Glutamatergic neuron (in vitro differentiated cells): ENCODE measurements at regions not wholly inside any gene's neighbourhood (a gene's known extent, or its start where the extent isn't known, plus 50 kb on each side); places are given as distances from the start of the nearest gene placed in this dataset.

ENCODE experiments used
- DNase-seq: peaks from one replicate; pipeline ENCODE4 v3.0.0; 2022
- H3K27ac Mint-ChIP-seq: one replicate; pipeline ENCODE4 v1.8.0; 2020; ENCODE audit warnings: mild to moderate bottlenecking, mixed read lengths, inconsistent platforms; ENCODE audit not compliant: unreplicated experiment
- H3K27me3 Mint-ChIP-seq: one replicate; pipeline ENCODE4 v1.8.0; 2020; ENCODE audit warnings: mild to moderate bottlenecking, moderate library complexity, mixed read lengths, inconsistent platforms; ENCODE audit not compliant: unreplicated experiment
- H3K36me3 Mint-ChIP-seq: one replicate; pipeline ENCODE4 v1.8.0; 2020; ENCODE audit warnings: mild to moderate bottlenecking, mixed read lengths, inconsistent platforms; ENCODE audit not compliant: unreplicated experiment
- H3K4me1 Mint-ChIP-seq: one replicate; pipeline ENCODE4 v1.8.0; 2020; ENCODE audit warnings: mild to moderate bottlenecking, low read depth, mixed read lengths, inconsistent platforms; ENCODE audit not compliant: unreplicated experiment
- H3K4me3 Mint-ChIP-seq: one replicate; pipeline ENCODE4 v1.8.0; 2020; ENCODE audit warnings: mild to moderate bottlenecking, mixed read lengths, inconsistent platforms; ENCODE audit not compliant: unreplicated experiment
- H3K9me3 Mint-ChIP-seq: one replicate; pipeline ENCODE4 v1.8.0; 2020; ENCODE audit warnings: mild to moderate bottlenecking, moderate library complexity, mixed read lengths, inconsistent platforms; ENCODE audit not compliant: unreplicated experiment
- CTCF ChIP-seq: fragments of 200-600 bp; sonication (generic); IDR thresholded peaks from one replicate; pipeline ENCODE4 v1.5.0; 2021; ENCODE audit not compliant: partially characterized antibody, unreplicated experiment

DNA sequence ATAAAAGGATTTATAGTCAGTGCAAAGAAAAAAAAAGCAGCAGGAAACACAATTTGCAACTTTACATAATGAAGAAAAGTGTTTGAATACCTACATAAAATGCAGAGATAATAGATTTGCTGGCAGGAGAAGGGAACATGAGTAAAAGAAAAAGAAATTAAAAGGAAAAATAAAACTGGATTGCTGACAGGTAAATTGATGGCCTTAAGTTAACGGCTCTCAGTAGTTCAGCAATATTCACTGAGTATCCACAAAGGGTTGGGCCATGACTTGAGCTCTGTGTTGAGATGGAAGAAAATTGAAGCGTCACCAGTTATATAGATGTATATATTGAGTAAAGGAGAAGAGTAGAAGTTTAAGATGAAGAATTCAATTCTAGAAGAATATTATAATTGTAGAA, 330.1 kb upstream of the VCX start:
- no peaks in the 10 kb centered on the region for H3K36me3 Mint-ChIP-seq
- no peak for DNase-seq
- H3K9me3 Mint-ChIP-seq, result peaks cover 2% of the 10 kb centered on the region
- no peaks in the 10 kb centered on the region for H3K4me1 Mint-ChIP-seq
- H3K27me3 Mint-ChIP-seq, result no peaks in the 10 kb centered on the region
- no peak overlapping the region for H3K4me3 Mint-ChIP-seq
- no peak overlapping the region for H3K27ac Mint-ChIP-seq
- no peak for TF ChIP-seq CTCF

- TF ChIP-seq CTCF, result no peak
Observed at GRCh38 chrX:7503251-7503650, 339.7 kb upstream of the VCX start.

DNA sequence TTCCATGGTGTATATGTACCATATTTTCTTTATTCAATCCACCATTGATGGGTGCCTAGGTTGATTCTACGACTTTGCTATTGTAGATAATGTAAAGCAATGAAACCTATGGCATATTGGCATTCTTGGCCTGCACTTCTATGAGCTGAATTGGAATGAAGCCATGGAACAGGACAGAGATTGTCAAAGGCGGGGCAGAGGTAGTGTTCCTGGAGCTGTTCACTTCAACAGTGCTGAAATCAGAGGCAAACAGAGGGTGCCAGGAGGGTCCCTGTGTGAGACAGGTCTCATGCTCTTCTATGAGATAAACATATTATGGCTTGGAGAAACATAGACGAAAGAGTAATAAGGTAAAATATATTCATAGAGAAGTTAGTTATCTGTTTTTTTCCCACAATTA, 342.6 kb upstream of the VCX start:
- Mint-ChIP-seq H3K36me3 (no peaks in the 10 kb centered on the region), H3K4me1 (peaks cover 6% of the 10 kb centered on the region), H3K27me3 (no peaks in the 10 kb centered on the region), H3K4me3 (no peak overlapping the region), H3K9me3 (no peaks in the 10 kb centered on the region), H3K27ac (no peak overlapping the region)
- no peak for TF ChIP-seq CTCF
- DNase-seq, result no peak

More at GRCh38 chrX:7503251-7503650, 339.7 kb upstream of the VCX start:
- Mint-ChIP-seq H3K27ac (no peak overlapping the region), H3K4me3 (no peak overlapping the region), H3K36me3 (no peaks in the 10 kb centered on the region), H3K4me1 (peaks cover 6% of the 10 kb centered on the region), H3K27me3 (no peaks in the 10 kb centered on the region), H3K9me3 (no peaks in the 10 kb centered on the region)
- DNase-seq, result no peak

GRCh38 chrX:7486505-7486904, 338.6 kb upstream of the PUDP start:
- TF ChIP-seq CTCF, result no peak
- H3K36me3 Mint-ChIP-seq, result no peaks in the 10 kb centered on the region
- no peaks in the 10 kb centered on the region for H3K27me3 Mint-ChIP-seq
- H3K4me1 Mint-ChIP-seq, result no peaks in the 10 kb centered on the region
- no peaks in the 10 kb centered on the region for H3K9me3 Mint-ChIP-seq
- no peak overlapping the region for H3K27ac Mint-ChIP-seq
- no peak for DNase-seq
- H3K4me3 Mint-ChIP-seq, result no peak overlapping the region

DNA sequence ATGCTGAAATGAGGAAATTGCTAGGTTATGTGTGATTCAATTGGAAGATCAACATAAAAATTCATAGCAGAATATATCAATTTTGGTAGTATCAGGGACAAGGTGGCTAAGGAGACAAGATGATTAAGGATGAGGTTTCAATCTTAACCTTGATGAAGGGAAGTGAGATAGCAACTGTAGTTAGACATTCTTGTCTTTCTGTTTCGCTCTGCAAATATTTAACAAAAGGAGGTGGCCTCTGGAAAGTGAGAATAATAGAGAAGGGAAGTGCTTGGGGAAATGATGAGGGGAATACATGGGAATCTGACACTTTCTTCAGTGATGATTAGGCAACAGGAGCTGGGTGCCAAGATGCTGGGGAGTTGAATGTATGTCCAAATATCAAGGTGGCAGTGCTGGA, 337.1 kb upstream of the PUDP start:
- Mint-ChIP-seq H3K4me3 (no peak overlapping the region), H3K27me3 (no peaks in the 10 kb centered on the region), H3K4me1 (no peaks in the 10 kb centered on the region), H3K27ac (no peak overlapping the region), H3K9me3 (no peaks in the 10 kb centered on the region), H3K36me3 (no peaks in the 10 kb centered on the region)
- no peak for TF ChIP-seq CTCF
- no peak for DNase-seq
